ENCODE measurements at regions not wholly inside any gene's neighbourhood (a gene's known extent, or its start where the extent isn't known, plus 50 kb on each side); places are given as distances from the start of the nearest gene placed in this dataset.

GRCh38 chr17:71111460-71111859 lies 942.1 kb downstream of the KCNJ2 start:
- DNase-seq: no peak

DNA sequence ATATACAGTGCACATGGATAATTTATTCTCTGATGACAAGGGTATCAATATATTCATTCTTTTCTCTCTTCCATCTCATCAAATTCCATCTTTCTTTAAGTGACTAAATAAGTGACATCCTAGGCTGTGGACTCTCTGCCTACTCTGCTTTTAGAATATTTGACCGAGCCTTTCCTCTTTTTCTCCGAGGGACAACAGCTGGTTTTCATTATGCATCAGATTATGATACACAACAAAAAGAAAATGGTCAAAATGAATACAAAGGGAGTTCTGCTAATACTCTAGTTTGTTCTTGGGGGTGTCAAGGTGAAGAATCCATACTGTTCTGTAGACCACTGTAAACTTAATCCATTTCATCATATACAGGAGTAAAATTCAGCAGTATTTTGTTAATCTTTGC lies 942.6 kb downstream of the KCNJ2 start:
- no peak for DNase-seq

GRCh38 chr17:71113347-71113746 lies 944.0 kb downstream of the KCNJ2 start:
- no peak for DNase-seq

- no peak for DNase-seq
Observed at GRCh38 chr17:71114911-71115668, 945.8 kb downstream of the KCNJ2 start.

DNA sequence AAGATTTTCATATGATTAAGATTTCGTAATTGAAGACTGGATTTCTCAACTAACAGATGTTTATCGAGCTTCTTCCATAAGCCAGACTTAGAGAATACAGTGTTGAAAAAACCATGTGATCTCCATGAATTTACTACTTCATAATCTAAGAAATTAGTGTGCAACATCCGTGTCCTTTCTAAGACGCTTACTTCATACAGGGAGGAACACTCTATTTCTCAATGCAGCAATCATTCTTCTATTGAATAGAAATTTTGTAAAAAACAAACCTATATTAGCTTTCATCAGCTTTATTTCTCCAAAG lies 946.3 kb downstream of the KCNJ2 start:
- no peak for DNase-seq

GRCh38 chr17:71117466-71117865 lies 948.1 kb downstream of the KCNJ2 start:
- DNase-seq: no peak

- no peak for DNase-seq
Observed at GRCh38 chr17:71118039-71118438, 948.7 kb downstream of the KCNJ2 start.

- no peak for DNase-seq
Observed at GRCh38 chr17:71127416-71127815, 958.1 kb downstream of the KCNJ2 start.

- DNase-seq: no peak
Observed at GRCh38 chr17:71142333-71142732, 973.0 kb downstream of the KCNJ2 start.

DNA sequence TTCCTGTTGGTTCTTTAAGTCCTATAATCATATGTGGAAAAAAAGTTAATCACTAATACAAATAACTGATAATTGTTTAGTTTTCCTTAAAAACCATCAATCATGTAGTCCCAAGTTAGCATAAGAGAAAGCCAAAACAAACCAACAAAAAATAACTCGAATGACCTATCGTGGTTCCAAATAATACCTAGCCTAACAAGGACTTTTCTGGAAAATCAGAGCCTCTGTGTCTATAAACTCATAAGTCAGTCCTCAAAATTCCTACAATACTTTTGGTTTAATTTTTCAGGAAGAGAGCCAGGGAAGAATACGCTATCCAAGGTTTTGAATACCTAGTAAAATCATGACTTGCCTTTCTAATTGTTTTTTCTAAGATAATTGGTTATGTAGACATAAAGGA lies 975.3 kb upstream of the SOX9 start:
- no peak for DNase-seq

GRCh38 chr17:71147906-71148305 lies 972.9 kb upstream of the SOX9 start:
- no peak for DNase-seq

GRCh38 chr17:71149607-71150006 lies 971.2 kb upstream of the SOX9 start:
- DNase-seq: no peak

DNA sequence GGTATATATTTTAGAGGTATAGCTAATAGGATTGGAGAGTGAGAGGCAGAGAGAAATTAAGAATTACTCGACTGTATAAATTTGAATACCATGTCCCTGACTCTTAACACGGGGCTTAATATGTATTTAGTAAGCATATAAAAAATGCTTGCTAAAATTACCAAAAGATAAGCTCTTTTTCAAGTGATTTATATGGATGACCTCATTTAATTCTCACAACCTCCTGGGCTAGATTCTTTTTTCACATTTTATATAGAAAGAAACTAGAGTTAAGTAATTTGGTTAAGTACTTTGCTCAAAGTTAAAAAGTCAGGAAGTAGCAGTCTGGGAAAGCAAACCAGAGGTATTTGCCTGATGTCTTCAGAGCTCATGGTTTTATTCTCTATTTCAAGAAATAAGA lies 963.5 kb upstream of the SOX9 start:
- no peak for DNase-seq

DNA sequence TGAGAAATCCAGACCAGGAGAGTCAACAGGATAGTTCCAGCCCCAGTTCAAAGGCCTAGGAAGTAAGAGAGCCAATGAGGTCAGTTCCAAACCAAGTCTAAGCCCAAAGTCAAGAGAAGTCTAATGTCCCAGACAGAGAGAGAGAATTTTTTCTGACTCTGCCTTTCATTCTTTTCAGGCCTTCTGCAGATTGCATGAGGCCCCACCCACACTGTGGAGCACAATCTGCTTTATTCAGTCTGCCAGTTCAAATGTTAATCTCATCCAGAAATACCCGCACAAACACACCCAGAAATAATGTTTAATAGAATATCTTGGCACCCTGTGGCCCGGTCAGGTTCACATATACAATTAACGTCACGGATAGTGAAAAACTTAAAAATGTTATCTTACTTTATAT lies 962.4 kb upstream of the SOX9 start:
- no peak for DNase-seq

DNA sequence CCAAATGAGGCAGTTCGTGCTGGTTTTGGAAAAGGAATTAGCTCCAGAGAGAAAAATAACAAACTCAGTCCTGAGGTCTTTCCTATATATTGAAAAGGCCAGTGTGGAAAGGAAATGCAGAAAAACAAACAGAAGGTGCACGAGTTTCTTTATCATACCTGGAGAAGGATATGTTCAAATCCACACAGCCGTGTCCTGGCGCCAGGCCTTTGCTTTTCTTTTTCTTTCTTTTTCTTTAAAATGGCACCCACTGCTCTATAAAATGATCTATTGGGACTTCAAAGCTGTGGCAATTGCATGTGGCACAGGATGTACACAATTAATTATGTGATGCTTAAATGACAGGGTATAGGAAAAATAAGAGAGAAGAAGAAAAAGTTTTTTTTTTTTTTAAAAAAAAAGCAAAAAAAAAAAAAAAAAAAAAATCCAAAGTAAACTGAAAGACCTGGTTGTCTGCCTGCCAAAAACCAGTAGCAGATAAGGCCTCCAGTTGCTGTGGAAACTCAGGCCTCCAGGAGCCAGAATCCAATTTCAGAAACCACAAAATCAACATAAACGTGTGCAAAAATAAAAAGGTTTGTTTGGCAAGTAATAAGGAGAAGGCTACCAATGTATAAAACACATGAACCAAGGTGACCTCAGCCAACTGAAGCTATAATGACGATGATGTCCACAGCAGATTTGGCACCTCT lies 957.6 kb upstream of the SOX9 start:
- no peak for DNase-seq

- no peak for DNase-seq
Observed at GRCh38 chr17:71163813-71164122, 957.1 kb upstream of the SOX9 start.

DNA sequence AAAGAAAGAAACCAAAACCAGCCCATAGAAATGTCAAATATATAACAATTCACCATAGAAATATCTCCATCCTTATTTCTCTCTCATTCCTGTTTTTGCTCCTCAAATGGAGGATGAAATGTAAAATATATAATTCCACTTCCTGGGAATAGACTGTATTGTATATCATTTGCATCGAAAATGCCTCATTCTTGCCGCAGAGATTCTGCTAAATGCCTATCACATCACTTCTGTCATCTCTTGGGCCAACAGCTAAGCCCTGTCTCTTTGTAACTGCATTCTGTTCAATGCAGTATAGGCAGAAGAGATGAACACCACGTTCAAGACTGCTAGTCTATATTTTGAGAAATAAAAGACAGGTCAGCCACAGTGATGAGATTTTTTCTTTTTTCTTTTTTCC lies 956.3 kb upstream of the SOX9 start:
- no peak for DNase-seq

DNA sequence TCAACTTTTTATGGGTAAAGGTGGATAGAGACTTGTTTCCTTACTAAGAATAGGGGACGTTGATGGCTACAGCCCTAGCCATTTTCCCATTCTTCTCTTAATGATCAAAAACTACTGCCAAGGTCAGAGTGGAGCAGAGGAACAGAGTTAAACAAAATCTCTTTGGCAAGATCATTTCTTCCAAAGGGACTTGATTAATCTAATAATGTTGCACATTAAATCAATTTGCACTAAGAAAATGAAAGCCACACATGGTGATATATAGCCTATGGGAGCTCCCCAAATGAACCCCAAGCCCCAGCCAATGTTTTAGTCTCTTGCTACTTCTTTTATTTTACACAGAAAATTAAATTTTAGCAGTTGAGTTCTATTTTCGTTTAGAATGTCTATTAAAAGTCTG lies 954.5 kb upstream of the SOX9 start:
- no peak for DNase-seq

DNA sequence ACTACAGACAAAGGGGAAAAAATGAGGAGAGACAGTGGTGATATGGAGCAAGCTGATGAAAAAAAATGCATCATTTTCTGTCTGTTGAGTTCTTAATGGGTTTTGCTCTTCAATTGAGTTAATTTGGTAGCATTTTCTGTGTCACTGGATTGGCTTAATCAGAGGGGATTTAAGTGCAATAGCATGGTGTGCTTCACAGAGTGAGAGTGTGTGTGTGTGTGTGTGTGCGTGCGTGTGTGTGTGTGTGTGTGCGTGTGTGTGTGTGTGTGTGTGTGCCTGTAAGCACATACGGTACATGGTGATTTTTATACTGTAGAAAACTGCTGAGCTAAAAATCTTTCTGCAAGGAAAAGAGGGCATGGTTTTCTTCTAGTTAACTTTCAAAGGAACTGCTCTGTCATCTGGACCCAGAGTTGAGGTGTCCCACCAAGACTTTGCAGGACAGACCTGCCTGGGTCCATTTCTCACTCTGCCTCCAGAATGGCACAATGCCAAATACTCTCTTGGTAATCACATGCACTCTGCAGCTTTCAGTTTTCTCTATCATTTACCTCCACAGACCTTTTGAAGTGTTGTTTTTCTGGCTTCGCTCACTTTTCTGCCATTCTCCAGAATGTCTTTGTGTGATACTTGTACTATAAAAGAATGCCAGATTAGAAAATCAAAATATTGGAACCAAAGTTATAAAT lies 952.6 kb upstream of the SOX9 start:
- DNase-seq: no peak

- DNase-seq: no peak
Observed at GRCh38 chr17:71170070-71170469, 950.8 kb upstream of the SOX9 start.

- no peak for DNase-seq
Observed at GRCh38 chr17:71171270-71171669, 949.5 kb upstream of the SOX9 start.

- DNase-seq: no peak
Observed at GRCh38 chr17:71173991-71174390, 946.8 kb upstream of the SOX9 start.

- DNase-seq: no peak
Observed at GRCh38 chr17:71176331-71176730, 944.5 kb upstream of the SOX9 start.

DNA sequence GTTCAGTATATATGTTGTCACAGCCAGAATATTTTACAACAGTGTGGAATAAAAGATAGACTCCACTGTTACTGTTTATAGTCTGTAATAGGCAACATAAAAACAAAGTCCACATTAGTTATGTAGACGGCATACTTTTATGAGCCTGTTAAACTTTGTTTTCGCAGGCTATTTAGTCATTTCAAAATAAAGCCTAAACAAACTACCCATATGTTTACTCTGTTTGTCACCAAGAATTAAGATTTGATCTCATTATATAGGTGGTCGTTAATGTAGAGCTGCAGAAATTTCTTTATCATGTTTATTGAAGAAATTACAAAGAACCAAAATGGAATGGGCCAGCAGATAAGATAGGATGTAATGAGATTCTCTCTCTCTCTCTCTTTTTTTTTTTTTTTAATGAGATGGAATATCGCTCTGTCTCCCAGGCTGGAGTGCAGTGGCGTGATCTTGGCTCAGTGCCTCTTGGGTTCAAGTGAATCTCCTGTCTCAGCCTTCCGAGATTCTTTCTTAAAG lies 943.8 kb upstream of the SOX9 start:
- DNase-seq: no peak
